Adrenal gland (tissue), 5 donors: ENCODE measurements at regions not wholly inside any gene's neighbourhood (a gene's known extent, or its start where the extent isn't known, plus 50 kb on each side); places are given as distances from the start of the nearest gene placed in this dataset.

ENCODE experiments used
- POLR2A ChIP-seq, 2 donors: fragments of 450-650 bp; IDR thresholded peaks; one replicate each; pipeline ENCODE4 v1.6.1; 2017; ENCODE audit warnings: antibody characterized with exemption in 2 of 2, mild to moderate bottlenecking in 2 of 2, moderate library complexity in 1 of 2
- TF ChIP-seq, protein P1 (sequence below), 6 experiments: fragments of 450-650 bp in 4 of 6; fragments of 200-600 bp in 2 of 6; sonication (generic) in 1 of 6; IDR thresholded peaks; 1 replicate in 5 of 6; 2 replicates in 1 of 6; pipeline versions ENCODE4 v1.5.1 to v1.8.0; 2016 to 2021; ENCODE audit warnings: antibody characterized with exemption in 6 of 6, mild to moderate bottlenecking in 2 of 6, moderate library complexity in 1 of 6
- donor health status: DM: no; HTN: no; CAD: no.

DNA sequence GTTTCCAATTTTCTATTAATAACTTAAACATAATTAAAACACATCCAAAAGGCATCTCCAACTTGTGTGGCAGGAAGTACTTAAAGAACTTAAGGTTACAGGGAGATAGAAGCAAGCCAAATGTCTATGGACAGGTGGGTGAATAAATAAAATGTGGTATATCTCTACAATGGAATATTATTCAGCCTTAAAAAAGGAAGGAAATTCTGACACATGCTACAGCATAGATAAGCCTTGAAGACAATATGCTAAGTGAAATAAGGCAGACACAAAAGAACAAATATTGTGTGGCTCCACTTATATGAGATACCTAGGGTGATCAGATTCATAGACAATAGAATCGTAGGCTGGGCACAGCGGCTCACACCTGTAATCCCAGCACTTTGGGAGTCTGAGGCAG is 109.6 kb downstream of the WT1 start:
- TF ChIP-seq, protein P1, sequence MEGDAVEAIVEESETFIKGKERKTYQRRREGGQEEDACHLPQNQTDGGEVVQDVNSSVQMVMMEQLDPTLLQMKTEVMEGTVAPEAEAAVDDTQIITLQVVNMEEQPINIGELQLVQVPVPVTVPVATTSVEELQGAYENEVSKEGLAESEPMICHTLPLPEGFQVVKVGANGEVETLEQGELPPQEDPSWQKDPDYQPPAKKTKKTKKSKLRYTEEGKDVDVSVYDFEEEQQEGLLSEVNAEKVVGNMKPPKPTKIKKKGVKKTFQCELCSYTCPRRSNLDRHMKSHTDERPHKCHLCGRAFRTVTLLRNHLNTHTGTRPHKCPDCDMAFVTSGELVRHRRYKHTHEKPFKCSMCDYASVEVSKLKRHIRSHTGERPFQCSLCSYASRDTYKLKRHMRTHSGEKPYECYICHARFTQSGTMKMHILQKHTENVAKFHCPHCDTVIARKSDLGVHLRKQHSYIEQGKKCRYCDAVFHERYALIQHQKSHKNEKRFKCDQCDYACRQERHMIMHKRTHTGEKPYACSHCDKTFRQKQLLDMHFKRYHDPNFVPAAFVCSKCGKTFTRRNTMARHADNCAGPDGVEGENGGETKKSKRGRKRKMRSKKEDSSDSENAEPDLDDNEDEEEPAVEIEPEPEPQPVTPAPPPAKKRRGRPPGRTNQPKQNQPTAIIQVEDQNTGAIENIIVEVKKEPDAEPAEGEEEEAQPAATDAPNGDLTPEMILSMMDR (IDR thresholded peaks at IDR 0.05), result no peak
- TF ChIP-seq POLR2A (IDR thresholded peaks at IDR 0.05), result no peak
